SK-N-SH treated with all-trans-retinoic acid at 6 μM for 48 hours (cell line): ENCODE measurements at regions not wholly inside any gene's neighbourhood (a gene's known extent, or its start where the extent isn't known, plus 50 kb on each side); places are given as distances from the start of the nearest gene placed in this dataset.

Source experiments
- CREB5 ChIP-seq: fragments of 250-450 bp; sonication (Bioruptor Pico); IDR thresholded peaks from 2 replicates; pipeline ENCODE4 v1.5.1; 2020; ENCODE audit warnings: low read depth, mild to moderate bottlenecking, moderate library complexity
- PATZ1 ChIP-seq: fragments of 250-450 bp; sonication (Bioruptor Pico); IDR thresholded peaks from 2 replicates; pipeline ENCODE4 v1.8.0; 2020; ENCODE audit warnings: mild to moderate bottlenecking, moderate library complexity, borderline replicate concordance
- ZFP30 ChIP-seq: fragments of 450-650 bp; formaldehyde crosslinking; IDR thresholded peaks from 2 replicates; pipeline ENCODE4 v1.5.0; 2022; ENCODE audit warnings: mild to moderate bottlenecking, moderate library complexity

GRCh38 chr13:78758549-78758948, 99.6 kb upstream of the OBI1 start:
- no peak for TF ChIP-seq CREB5 (CRISPR knock-in tag)
- no peak for TF ChIP-seq PATZ1 (CRISPR knock-in tag)
- TF ChIP-seq ZFP30 (CRISPR knock-in tag) = no peak
